Endothelial cell (in vitro differentiated cells): ENCODE measurements at regions not wholly inside any gene's neighbourhood (a gene's known extent, or its start where the extent isn't known, plus 50 kb on each side); places are given as distances from the start of the nearest gene placed in this dataset.
"Not testable (repeated sequence)": the region's sequence is repeated elsewhere in the genome, so short reads cannot be mapped to it uniquely, and the experiment has no call there.

ENCODE experiments used
- DNase-seq: peaks from one replicate; pipeline ENCODE4 v3.0.0; 2021; ENCODE audit warnings: low spot score
- H3K27ac Mint-ChIP-seq: one replicate; pipeline ENCODE4 v1.8.0; 2021; ENCODE audit warnings: mixed read lengths, inconsistent platforms; ENCODE audit not compliant: unreplicated experiment
- H3K27me3 Mint-ChIP-seq: one replicate; pipeline ENCODE4 v1.8.0; 2021; ENCODE audit warnings: mild to moderate bottlenecking, moderate library complexity, mixed read lengths, inconsistent platforms; ENCODE audit not compliant: unreplicated experiment
- H3K36me3 Mint-ChIP-seq: one replicate; pipeline ENCODE4 v1.8.0; 2021; ENCODE audit warnings: mild to moderate bottlenecking, low read depth, mixed read lengths, inconsistent platforms; ENCODE audit not compliant: unreplicated experiment
- H3K4me1 Mint-ChIP-seq: one replicate; pipeline ENCODE4 v1.8.0; 2021; ENCODE audit warnings: mild to moderate bottlenecking, mixed read lengths, inconsistent platforms; ENCODE audit not compliant: unreplicated experiment
- H3K4me3 Mint-ChIP-seq: one replicate; pipeline ENCODE4 v1.8.0; 2021; ENCODE audit warnings: mild to moderate bottlenecking, mixed read lengths, inconsistent platforms; ENCODE audit not compliant: unreplicated experiment
- H3K9me3 Mint-ChIP-seq: one replicate; pipeline ENCODE4 v1.8.0; 2021; ENCODE audit warnings: mixed read lengths, inconsistent platforms; ENCODE audit not compliant: unreplicated experiment
- TF ChIP-seq, protein P1 (sequence below): fragments of 200-600 bp; sonication (generic); IDR thresholded peaks from one replicate; pipeline ENCODE4 v1.5.0; 2021; ENCODE audit warnings: antibody characterized with exemption; ENCODE audit not compliant: unreplicated experiment

GRCh38 chr2:208674919-208675318, 268.3 kb downstream of the PTH2R start:
- no peak overlapping the region for H3K27ac Mint-ChIP-seq
- no peak for DNase-seq
- no peak overlapping the region for H3K4me3 Mint-ChIP-seq
- TF ChIP-seq, protein P1, sequence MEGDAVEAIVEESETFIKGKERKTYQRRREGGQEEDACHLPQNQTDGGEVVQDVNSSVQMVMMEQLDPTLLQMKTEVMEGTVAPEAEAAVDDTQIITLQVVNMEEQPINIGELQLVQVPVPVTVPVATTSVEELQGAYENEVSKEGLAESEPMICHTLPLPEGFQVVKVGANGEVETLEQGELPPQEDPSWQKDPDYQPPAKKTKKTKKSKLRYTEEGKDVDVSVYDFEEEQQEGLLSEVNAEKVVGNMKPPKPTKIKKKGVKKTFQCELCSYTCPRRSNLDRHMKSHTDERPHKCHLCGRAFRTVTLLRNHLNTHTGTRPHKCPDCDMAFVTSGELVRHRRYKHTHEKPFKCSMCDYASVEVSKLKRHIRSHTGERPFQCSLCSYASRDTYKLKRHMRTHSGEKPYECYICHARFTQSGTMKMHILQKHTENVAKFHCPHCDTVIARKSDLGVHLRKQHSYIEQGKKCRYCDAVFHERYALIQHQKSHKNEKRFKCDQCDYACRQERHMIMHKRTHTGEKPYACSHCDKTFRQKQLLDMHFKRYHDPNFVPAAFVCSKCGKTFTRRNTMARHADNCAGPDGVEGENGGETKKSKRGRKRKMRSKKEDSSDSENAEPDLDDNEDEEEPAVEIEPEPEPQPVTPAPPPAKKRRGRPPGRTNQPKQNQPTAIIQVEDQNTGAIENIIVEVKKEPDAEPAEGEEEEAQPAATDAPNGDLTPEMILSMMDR = no peak
- no peaks in the 10 kb centered on the region for H3K36me3 Mint-ChIP-seq
- peaks cover 11% of the 10 kb centered on the region for H3K4me1 Mint-ChIP-seq
- no peaks in the 10 kb centered on the region for H3K27me3 Mint-ChIP-seq
- no peaks in the 10 kb centered on the region for H3K9me3 Mint-ChIP-seq

DNA sequence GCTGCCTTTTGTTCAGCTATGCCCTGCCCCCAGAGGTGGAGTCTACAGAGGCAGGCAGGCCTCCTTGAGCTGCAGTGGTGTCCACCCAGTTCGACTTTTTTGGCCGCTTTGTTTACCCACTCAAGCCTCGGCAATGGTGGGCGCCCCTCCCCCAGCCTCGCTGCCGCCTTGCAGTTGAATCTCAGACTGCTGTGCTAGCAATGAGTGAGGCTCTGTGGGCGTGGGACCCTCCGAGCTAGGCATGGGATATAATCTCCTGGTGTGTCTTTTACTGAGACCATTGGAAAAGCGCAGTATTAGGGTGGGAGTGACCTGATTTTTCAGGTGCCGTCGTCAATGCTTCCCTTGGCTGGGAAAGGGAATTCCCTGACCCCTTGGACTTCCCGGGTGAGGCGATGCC, 279.3 kb downstream of the PTH2R start:
- H3K4me1 Mint-ChIP-seq = not testable (repeated sequence)

DNA sequence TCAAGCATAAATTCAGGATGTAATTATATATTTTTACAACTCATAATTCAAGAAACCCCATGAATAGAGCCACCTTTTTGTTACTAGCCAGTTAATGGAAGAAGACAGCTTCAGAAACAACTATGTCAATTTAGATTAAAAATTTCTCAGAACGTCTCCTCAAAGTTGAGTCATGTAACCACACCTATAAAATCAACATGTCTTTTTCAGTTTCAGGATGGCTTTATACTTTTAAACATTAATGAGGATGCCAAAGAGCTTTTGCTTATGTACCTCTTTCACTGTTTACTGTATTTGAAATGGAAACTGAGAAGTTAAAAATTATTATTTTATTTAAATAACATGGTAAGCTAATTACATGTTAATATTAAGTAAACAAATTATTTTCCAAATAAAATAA, 280.1 kb downstream of the PTH2R start:
- Mint-ChIP-seq H3K36me3 (no peaks in the 10 kb centered on the region), H3K4me3 (no peak overlapping the region), H3K27me3 (peaks cover 1% of the 10 kb centered on the region), H3K27ac (no peak overlapping the region), H3K9me3 (no peaks in the 10 kb centered on the region), H3K4me1 (no peaks in the 10 kb centered on the region)
- DNase-seq = no peak
- TF ChIP-seq, protein P1 = no peak

More for the DNA sequence above, 279.3 kb downstream of the PTH2R start:
- not testable (repeated sequence) for H3K9me3 Mint-ChIP-seq, DNase-seq, H3K36me3 Mint-ChIP-seq, H3K27me3 Mint-ChIP-seq, H3K27ac Mint-ChIP-seq, H3K4me3 Mint-ChIP-seq

GRCh38 chr2:208687720-208688119, 281.1 kb downstream of the PTH2R start:
- DNase-seq, H3K4me1 Mint-ChIP-seq, H3K4me3 Mint-ChIP-seq, H3K27me3 Mint-ChIP-seq, H3K27ac Mint-ChIP-seq, H3K9me3 Mint-ChIP-seq, H3K36me3 Mint-ChIP-seq: not testable (repeated sequence)

DNA sequence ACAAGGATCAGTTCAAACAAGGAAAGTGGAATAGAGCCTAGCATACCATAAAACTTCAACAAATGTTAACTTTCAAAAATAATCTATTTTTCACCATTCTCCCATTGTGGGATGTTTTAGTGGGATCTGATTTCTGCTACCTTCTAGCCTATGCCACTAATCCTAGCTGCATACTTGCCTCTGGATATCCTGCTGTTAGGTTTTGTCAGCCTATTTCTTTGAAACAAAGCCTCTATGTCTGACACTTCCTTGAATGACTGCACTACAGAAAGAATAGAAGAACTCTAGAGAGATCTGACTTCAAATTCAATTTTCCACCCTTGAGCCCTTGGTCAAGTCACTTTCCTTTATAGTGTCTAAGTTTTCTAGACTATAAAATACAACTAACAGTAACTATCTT, 291.5 kb downstream of the PTH2R start:
- DNase-seq = no peak
- Mint-ChIP-seq H3K27ac (no peak overlapping the region), H3K4me1 (no peaks in the 10 kb centered on the region)

GRCh38 chr2:208708486-208708885, 301.9 kb downstream of the PTH2R start:
- H3K4me1 Mint-ChIP-seq = no peaks in the 10 kb centered on the region
- DNase-seq = no peak
- no peaks in the 10 kb centered on the region for H3K27me3 Mint-ChIP-seq
- H3K4me3 Mint-ChIP-seq = no peak overlapping the region
- no peak overlapping the region for H3K27ac Mint-ChIP-seq
- no peaks in the 10 kb centered on the region for H3K9me3 Mint-ChIP-seq
- no peaks in the 10 kb centered on the region for H3K36me3 Mint-ChIP-seq
- TF ChIP-seq, protein P1 = no peak

More for the DNA sequence above, 291.5 kb downstream of the PTH2R start:
- Mint-ChIP-seq H3K9me3 (no peaks in the 10 kb centered on the region), H3K27me3 (peaks cover 1% of the 10 kb centered on the region), H3K4me3 (no peak overlapping the region), H3K36me3 (no peaks in the 10 kb centered on the region)
- TF ChIP-seq, protein P1 = no peak
